ENCODE measurements at regions not wholly inside any gene's neighbourhood (a gene's known extent, or its start where the extent isn't known, plus 50 kb on each side); places are given as distances from the start of the nearest gene placed in this dataset.

- TF ChIP-seq EP300 (IDR thresholded peaks at IDR 0.05) (no peak), CTCF (IDR thresholded peaks at IDR 0.05) (no peak), POLR2A (IDR thresholded peaks at IDR 0.05) (no peak), POLR2AphosphoS5 (IDR thresholded peaks at IDR 0.05) (no peak)
Measured at GRCh38 chr3:153972862-153973261, 148.3 kb upstream of the ARHGEF26 start.

All from suprapubic skin (tissue), 4 donors.